Endothelial cell of umbilical vein (primary cell): ENCODE measurements at regions not wholly inside any gene's neighbourhood (a gene's known extent, or its start where the extent isn't known, plus 50 kb on each side); places are given as distances from the start of the nearest gene placed in this dataset.

Source experiments
- CTCF ChIP-seq, 2 donors: IDR thresholded peaks; 1 replicate in 1 of 2; 2 replicates in 1 of 2; pipeline ENCODE4 v1.5.1; 2011; ENCODE audit warnings: low read length in 2 of 2, mild to moderate bottlenecking in 2 of 2, moderate library complexity in 2 of 2, control low read depth in 1 of 2, inconsistent platforms in 1 of 2, low read depth in 1 of 2; ENCODE audit not compliant: insufficient read depth in 1 of 2; ENCODE audit errors: extremely low read depth in 1 of 2
- EZH2 ChIP-seq: IDR thresholded peaks from 2 replicates; pipeline ENCODE4 v1.6.1; 2012; ENCODE audit warnings: borderline replicate concordance, low read depth, mild to moderate bottlenecking, moderate library complexity, low read length, inconsistent platforms; ENCODE audit not compliant: severe bottlenecking
- FOS ChIP-seq: IDR thresholded peaks from 2 replicates; pipeline ENCODE4 v1.6.1; 2011; ENCODE audit warnings: mild to moderate bottlenecking, low read length, moderate library complexity, borderline replicate concordance; ENCODE audit not compliant: insufficient read depth
- GATA2 ChIP-seq: IDR thresholded peaks from 2 replicates; pipeline ENCODE4 v1.7.0; 2011; ENCODE audit warnings: low read depth, mild to moderate bottlenecking, moderate library complexity, mixed read lengths, low read length; ENCODE audit not compliant: insufficient read length, insufficient read depth
- JUN ChIP-seq: IDR thresholded peaks from 2 replicates; pipeline ENCODE4 v1.6.1; 2011; ENCODE audit warnings: borderline replicate concordance, low read depth; ENCODE audit not compliant: insufficient read length, insufficient read depth
- MAX ChIP-seq: IDR thresholded peaks from 2 replicates; pipeline ENCODE4 v1.6.1; 2011; ENCODE audit not compliant: insufficient read depth, insufficient read length
- MYC ChIP-seq: IDR thresholded peaks from one replicate; pipeline ENCODE4 v1.6.1; 2011; ENCODE audit warnings: mild to moderate bottlenecking, low read depth, low read length
- POLR2A ChIP-seq: IDR thresholded peaks from 2 replicates; pipeline ENCODE4 v1.6.1; 2012; ENCODE audit warnings: low read depth, mild to moderate bottlenecking, control low read depth, low read length
- POLR2AphosphoS5 ChIP-seq: IDR thresholded peaks from 2 replicates; pipeline ENCODE4 v1.6.1; 2012; ENCODE audit warnings: low read depth, mild to moderate bottlenecking, control low read depth, low read length, moderate library complexity; ENCODE audit not compliant: insufficient read depth

GRCh38 chr15:72965671-72966070 is 86.6 kb upstream of the NEO1 start:
- TF ChIP-seq CTCF (IDR thresholded peaks at IDR 0.05; ENCODE audit: extremely low read depth in 1 of 2, insufficient read depth in 1 of 2, low read depth in 1 of 2, low read length in 2 of 2) (no peak), EZH2 (no peak), MAX (no peak), POLR2A (no peak), JUN (no peak), POLR2AphosphoS5 (no peak), GATA2 (no peak), FOS (no peak), MYC (no peak)
